HepG2 (cell line): ENCODE measurements at regions not wholly inside any gene's neighbourhood (a gene's known extent, or its start where the extent isn't known, plus 50 kb on each side); places are given as distances from the start of the nearest gene placed in this dataset.

Experiments used
- ATAC-seq: fragments of 200-7000 bp; cut with Tn5 transposase; 3 replicates; pipeline ENCODE4 v1.9.1; 2020; ENCODE audit warnings: mild to moderate bottlenecking, moderate library complexity
- BruUV-seq: library from RNA; stranded (reverse); fragments of 400-500 nt; replicated peaks from 2 replicates; lab custom pipeline; 2021; lab: Mats Ljungman, UMichigan
- CTCF ChIA-PET: fragments of 300-600 bp; formaldehyde crosslinking; extraction: SDS; loops from one replicate; lab custom pipeline; 2021; ENCODE audit warnings: low total read pairs, inconsistent platforms, low intra/inter-chr PET ratio; lab: Yijun Ruan, JAX
- POLR2A ChIA-PET: fragments of 350-600 bp; sonication (Branson Sonifier 250); formaldehyde crosslinking; loops from one replicate; lab custom pipeline; 2020; ENCODE audit warnings: antibody characterized with exemption, inconsistent platforms; lab: Yijun Ruan, JAX
- DNase-seq: peaks from one replicate; pipeline ENCODE4 v3.0.0-alpha.2; 2015; ENCODE audit warnings: low spot score
- FAIRE-seq: peaks from 3 replicates; lab custom pipeline; 2011; peaks lifted over from hg19 to GRCh38; lab: Jason Lieb, UNC
- H2AFZ ChIP-seq: one replicate; pipeline ENCODE4 v1.6.1; 2011; ENCODE audit warnings: low read length, inconsistent platforms
- H3K27ac ChIP-seq: fragments of 300-600 bp; 3 replicates; pipeline ENCODE4 v1.8.0; 2011; ENCODE audit warnings: mixed run types, mild to moderate bottlenecking, mixed read lengths, low read length, inconsistent platforms; ENCODE audit not compliant: insufficient read depth; ENCODE audit errors: extremely low read length
- H3K27me3 ChIP-seq, 2 experiments: fragments of 200-600 bp in 1 of 2; 2 replicates in 1 of 2; 3 replicates in 1 of 2; pipeline versions ENCODE4 v1.6.0 to v1.8.0; 2011; ENCODE audit warnings: low read length in 2 of 2, mild to moderate bottlenecking in 2 of 2, moderate library complexity in 2 of 2, inconsistent platforms in 1 of 2; ENCODE audit not compliant: insufficient read depth in 2 of 2, control insufficient read depth in 1 of 2
- H3K36me3 ChIP-seq, 2 experiments: fragments of 200-600 bp in 1 of 2; replicated peaks in 1 of 2; 2 replicates in 1 of 2; 3 replicates in 1 of 2; pipeline versions ENCODE4 v1.5.1 to v1.8.0; 2011; ENCODE audit warnings: low read length in 2 of 2, inconsistent platforms in 1 of 2; ENCODE audit not compliant: insufficient read depth in 2 of 2, control insufficient read depth in 1 of 2
- H3K4me1 ChIP-seq: 2 replicates; pipeline ENCODE4 v1.5.1; 2012; ENCODE audit warnings: low read length, inconsistent platforms; ENCODE audit not compliant: insufficient read depth
- H3K4me2 ChIP-seq: 2 replicates; pipeline ENCODE4 v1.6.0; 2011; ENCODE audit warnings: low read depth, low read length, inconsistent platforms
- H3K4me3 ChIP-seq, 3 experiments: fragments of 200-600 bp in 1 of 3; sonication (generic), shearing (Covaris generic) in 1 of 3; replicated peaks in 1 of 3; 2 replicates each; pipeline ENCODE4 v1.5.1; 2011 to 2016; ENCODE audit warnings: low read length in 3 of 3, inconsistent platforms in 2 of 3, low read depth in 2 of 3, mild to moderate bottlenecking in 2 of 3, control low read depth in 1 of 3, mixed read lengths in 1 of 3; ENCODE audit not compliant: insufficient read depth in 1 of 3
- H3K79me2 ChIP-seq: one replicate; pipeline ENCODE4 v1.6.1; 2011; ENCODE audit warnings: low read length, inconsistent platforms; ENCODE audit not compliant: insufficient read depth
- H3K9ac ChIP-seq: 2 replicates; pipeline ENCODE4 v1.6.0; 2011; ENCODE audit warnings: mild to moderate bottlenecking, low read depth, low read length, inconsistent platforms; ENCODE audit not compliant: insufficient read depth
- H3K9me3 ChIP-seq: 2 replicates; pipeline ENCODE4 v1.5.1; 2012; ENCODE audit warnings: mild to moderate bottlenecking, low read length
- H4K20me1 ChIP-seq: 2 replicates; pipeline ENCODE4 v1.6.0; 2011; ENCODE audit warnings: inconsistent platforms, mild to moderate bottlenecking, low read length, moderate library complexity; ENCODE audit not compliant: insufficient read depth
- FIP1L1 ChIP-seq: fragments of 200-400 bp; formaldehyde crosslinking; IDR thresholded peaks from 2 replicates; pipeline ENCODE4 v1.6.1; 2018; ENCODE audit warnings: low read depth, mild to moderate bottlenecking, low read length, moderate library complexity, borderline replicate concordance; ENCODE audit not compliant: insufficient read depth
- HBP1 ChIP-seq: IDR thresholded peaks from 2 replicates; pipeline ENCODE4 v1.6.1; 2016; ENCODE audit warnings: low read depth, control low read depth
- MXD4 ChIP-seq: IDR thresholded peaks from 2 replicates; pipeline ENCODE4 v1.6.1; 2016; ENCODE audit warnings: mild to moderate bottlenecking, missing biosample characterization, missing genetic modification reagents
- NBN ChIP-seq: fragments of 450-650 bp; conservative IDR thresholded peaks from 2 replicates; pipeline ENCODE4 v1.6.1; 2017
- NFKB2 ChIP-seq: sonication (generic); formaldehyde crosslinking; IDR thresholded peaks from 2 replicates; pipeline ENCODE4 v1.4.0; 2020; ENCODE audit warnings: missing genetic modification reagents, borderline replicate concordance
- REPIN1 ChIP-seq: sonication (generic); formaldehyde crosslinking; IDR thresholded peaks from 2 replicates; pipeline ENCODE4 v1.8.0; 2022; ENCODE audit warnings: missing genetic modification reagents, low read depth, mild to moderate bottlenecking, borderline replicate concordance
- STAT5B ChIP-seq: sonication (generic); formaldehyde crosslinking; IDR thresholded peaks from 2 replicates; pipeline ENCODE4 v1.4.0; 2020; ENCODE audit warnings: missing genetic modification reagents
- YY1 ChIP-seq: IDR thresholded peaks from 2 replicates; pipeline ENCODE4 v1.6.1; 2011; ENCODE audit warnings: low read length, low read depth, moderate library complexity, mild to moderate bottlenecking; ENCODE audit not compliant: insufficient read depth, insufficient replicate concordance
- ZBTB2 ChIP-seq: sonication (generic); formaldehyde crosslinking; IDR thresholded peaks from 2 replicates; pipeline ENCODE4 v1.8.0; 2022; ENCODE audit warnings: low read depth, missing genetic modification reagents
- ZBTB4 ChIP-seq: sonication (generic); formaldehyde crosslinking; IDR thresholded peaks from 2 replicates; pipeline ENCODE4 v1.4.0; 2020; ENCODE audit warnings: missing genetic modification reagents, mild to moderate bottlenecking, borderline replicate concordance
- ZBTB44 ChIP-seq: sonication (generic); formaldehyde crosslinking; IDR thresholded peaks from 2 replicates; pipeline ENCODE4 v1.4.0; 2020; ENCODE audit warnings: missing genetic modification reagents
- ZNF160 ChIP-seq: sonication (generic); formaldehyde crosslinking; IDR thresholded peaks from 2 replicates; pipeline ENCODE4 v1.8.0; 2022; ENCODE audit warnings: mild to moderate bottlenecking, inconsistent platforms, missing genetic modification reagents
- ZNF430 ChIP-seq: sonication (generic); formaldehyde crosslinking; IDR thresholded peaks from 2 replicates; pipeline ENCODE4 v1.9.0; 2021; ENCODE audit warnings: mild to moderate bottlenecking, missing genetic modification reagents
- ZNF546 ChIP-seq: sonication (generic); formaldehyde crosslinking; conservative IDR thresholded peaks from 2 replicates; pipeline ENCODE4 v1.8.1; 2023; ENCODE audit warnings: mild to moderate bottlenecking, missing genetic modification reagents
- ZSCAN12 ChIP-seq: sonication (generic); formaldehyde crosslinking; IDR thresholded peaks from 2 replicates; pipeline ENCODE4 v1.9.0; 2021; ENCODE audit warnings: mild to moderate bottlenecking, missing genetic modification reagents
- WGBS: methylation state at CpG from one replicate; pipeline ENCODE4 v1.1.6; 2017; ENCODE audit warnings: low lambda C conversion rate; 5-methylcytosine and 5-hydroxymethylcytosine counted together
- in situ Hi-C: cut with HindIII; loops from 2 replicates; pipeline ENCODE4 v1.10.0; 2017; ENCODE audit warnings: low pct_unique_long_range_greater_than_20kb; ENCODE audit not compliant: extremely low pct_ligation_motif_present
- intact Hi-C: fragments of 100-400 bp; cut with micrococcal nuclease; formaldehyde crosslinking; loops from one replicate; pipeline ENCODE4 v1.10.0; 2022; ENCODE audit not compliant: unreplicated experiment
- TF ChIP-seq, protein P1 (sequence below): sonication (generic); formaldehyde crosslinking; IDR thresholded peaks from 2 replicates; pipeline ENCODE4 v1.5.0; 2020; ENCODE audit warnings: missing genetic modification reagents

DNA sequence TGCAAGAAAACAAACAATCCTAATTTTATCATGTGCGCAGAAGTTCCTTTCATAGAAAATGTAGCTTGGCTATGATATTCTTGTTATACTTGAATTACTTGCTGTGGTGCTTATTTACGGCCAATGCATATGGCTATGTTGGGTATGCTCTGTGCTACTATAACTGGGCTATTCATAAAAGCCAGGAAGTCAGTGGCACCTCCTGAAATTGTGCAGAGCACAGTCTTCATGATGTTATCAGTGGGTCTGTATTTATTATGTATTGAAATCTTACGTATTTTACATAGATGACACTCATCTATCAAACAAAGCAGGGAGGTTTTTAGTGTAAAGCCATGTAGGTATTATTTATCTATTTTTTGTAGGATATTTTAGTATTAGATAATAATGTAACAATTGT lies 196.5 kb upstream of the NAALADL2 start:
- BruUV-seq = no TSS peak
- CTCF ChIA-PET = no interaction called here
- H3K4me3 ChIP-seq = no peak overlapping the region
- intact Hi-C loops (no loop called here), in situ Hi-C loops (no loop called here)
- H3K27ac ChIP-seq = no peak overlapping the region
- WGBS = 4% methylated on average over 3 of the region's 3 CpGs
- H3K27me3 ChIP-seq = no peaks in the 10 kb centered on the region
- H3K79me2 ChIP-seq = no peaks in the 10 kb centered on the region
- H4K20me1 ChIP-seq = no peaks in the 10 kb centered on the region
- POLR2A ChIA-PET = no interaction called here
- FAIRE-seq (no peak), ATAC-seq (no peak), DNase-seq (no peak)
- H3K4me1 ChIP-seq = no peaks in the 10 kb centered on the region
- 0 out of 2 replicates have a peak, but pooled peaks cover 4% of the 10 kb centered on the region for H3K9me3 ChIP-seq
- H3K9ac ChIP-seq = no peak overlapping the region
- H2AFZ ChIP-seq = no peak overlapping the region
- H3K36me3 ChIP-seq = no peaks in the 10 kb centered on the region
- no peak overlapping the region for H3K4me2 ChIP-seq
- no peak for TF ChIP-seq ZBTB2 (CRISPR knock-in tag)
- TF ChIP-seq ZNF430 = no peak
- TF ChIP-seq, protein P1, sequence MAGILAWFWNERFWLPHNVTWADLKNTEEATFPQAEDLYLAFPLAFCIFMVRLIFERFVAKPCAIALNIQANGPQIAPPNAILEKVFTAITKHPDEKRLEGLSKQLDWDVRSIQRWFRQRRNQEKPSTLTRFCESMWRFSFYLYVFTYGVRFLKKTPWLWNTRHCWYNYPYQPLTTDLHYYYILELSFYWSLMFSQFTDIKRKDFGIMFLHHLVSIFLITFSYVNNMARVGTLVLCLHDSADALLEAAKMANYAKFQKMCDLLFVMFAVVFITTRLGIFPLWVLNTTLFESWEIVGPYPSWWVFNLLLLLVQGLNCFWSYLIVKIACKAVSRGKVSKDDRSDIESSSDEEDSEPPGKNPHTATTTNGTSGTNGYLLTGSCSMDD (CRISPR knock-in tag) = no peak
- TF ChIP-seq ZBTB44 = no peak
- no peak for TF ChIP-seq YY1
- no peak for TF ChIP-seq REPIN1
- no peak for TF ChIP-seq NFKB2
- no peak for TF ChIP-seq MXD4 (CRISPR knock-in tag)
- no peak for TF ChIP-seq NBN
- TF ChIP-seq ZNF546 (CRISPR knock-in tag) = no peak
- no peak for TF ChIP-seq ZNF160 (CRISPR knock-in tag)
- no peak for TF ChIP-seq HBP1 (CRISPR knock-in tag)
- TF ChIP-seq FIP1L1 = no peak
- no peak for TF ChIP-seq ZSCAN12
- no peak for TF ChIP-seq ZBTB4 (CRISPR knock-in tag)
- TF ChIP-seq STAT5B (CRISPR knock-in tag) = no peak
